SK-N-SH treated with all-trans-retinoic acid at 6 μM for 48 hours (cell line): ENCODE measurements at regions not wholly inside any gene's neighbourhood (a gene's known extent, or its start where the extent isn't known, plus 50 kb on each side); places are given as distances from the start of the nearest gene placed in this dataset.

Experiments used
- ATAC-seq: fragments of 200-7000 bp; cut with Tn5 transposase; 3 replicates; pipeline ENCODE4 v1.9.1; 2020; ENCODE audit warnings: mild to moderate bottlenecking, moderate library complexity
- ARNTL ChIP-seq: fragments of 450-650 bp; formaldehyde crosslinking; IDR thresholded peaks from 2 replicates; pipeline ENCODE4 v1.5.0; 2020; ENCODE audit warnings: low read depth, mild to moderate bottlenecking, moderate library complexity, borderline replicate concordance
- BACH2 ChIP-seq: fragments of 250-450 bp; sonication (Bioruptor Pico); IDR thresholded peaks from 2 replicates; pipeline ENCODE4 v1.9.0; 2021; ENCODE audit warnings: mild to moderate bottlenecking, borderline replicate concordance
- GLIS3 ChIP-seq: fragments of 250-450 bp; sonication (Bioruptor Pico); IDR thresholded peaks from 2 replicates; pipeline ENCODE4 v1.5.0; 2020; ENCODE audit warnings: mild to moderate bottlenecking, moderate library complexity
- OSR1 ChIP-seq: fragments of 250-450 bp; sonication (Bioruptor Pico); IDR thresholded peaks from 2 replicates; pipeline ENCODE4 v1.8.0; 2022; ENCODE audit warnings: moderate library complexity, mild to moderate bottlenecking, inconsistent platforms
- RARB ChIP-seq: fragments of 250-450 bp; sonication (Bioruptor Pico); IDR thresholded peaks from 2 replicates; pipeline ENCODE4 v1.8.0; 2021; ENCODE audit warnings: mild to moderate bottlenecking, moderate library complexity
- SNAI2 ChIP-seq: fragments of 250-450 bp; sonication (Bioruptor Pico); IDR thresholded peaks from 2 replicates; pipeline ENCODE4 v1.5.0; 2020; ENCODE audit warnings: mild to moderate bottlenecking, moderate library complexity
- TCF4 ChIP-seq: fragments of 250-450 bp; sonication (Bioruptor Pico); IDR thresholded peaks from 2 replicates; pipeline ENCODE4 v1.8.0; 2021; ENCODE audit warnings: mild to moderate bottlenecking, moderate library complexity, borderline replicate concordance
- TOX ChIP-seq: fragments of 250-450 bp; sonication (Bioruptor Pico); IDR thresholded peaks from 2 replicates; pipeline ENCODE4 v1.8.0; 2021; ENCODE audit warnings: mild to moderate bottlenecking, moderate library complexity, borderline replicate concordance
- ZC3H10 ChIP-seq: fragments of 250-450 bp; sonication (Bioruptor Pico); IDR thresholded peaks from 2 replicates; pipeline ENCODE4 v1.5.1; 2021; ENCODE audit warnings: mild to moderate bottlenecking, moderate library complexity
- ZFP3 ChIP-seq: fragments of 250-450 bp; sonication (Bioruptor Pico); IDR thresholded peaks from 2 replicates; pipeline ENCODE4 v1.5.0; 2020; ENCODE audit warnings: mild to moderate bottlenecking, moderate library complexity
- ZNF70 ChIP-seq: fragments of 450-650 bp; formaldehyde crosslinking; IDR thresholded peaks from 2 replicates; pipeline ENCODE4 v1.5.0; 2020; ENCODE audit warnings: mild to moderate bottlenecking, moderate library complexity
- ZNF8 ChIP-seq: fragments of 450-650 bp; formaldehyde crosslinking; IDR thresholded peaks from 2 replicates; pipeline ENCODE4 v1.5.0; 2020; ENCODE audit warnings: mild to moderate bottlenecking, moderate library complexity
- TF ChIP-seq, protein P1 (sequence below): fragments of 250-450 bp; sonication (Bioruptor Pico); IDR thresholded peaks from 2 replicates; pipeline ENCODE4 v1.8.0; 2020; ENCODE audit warnings: mild to moderate bottlenecking, moderate library complexity, borderline replicate concordance
- TF ChIP-seq, protein P2 (sequence below): fragments of 250-450 bp; sonication (Bioruptor Pico); IDR thresholded peaks from 2 replicates; pipeline ENCODE4 v1.5.1; 2021; ENCODE audit warnings: mild to moderate bottlenecking, moderate library complexity
- TF ChIP-seq, protein P3 (sequence below): fragments of 250-450 bp; sonication (Bioruptor Pico); IDR thresholded peaks from 2 replicates; pipeline ENCODE4 v1.5.0; 2020; ENCODE audit warnings: mild to moderate bottlenecking, moderate library complexity

DNA sequence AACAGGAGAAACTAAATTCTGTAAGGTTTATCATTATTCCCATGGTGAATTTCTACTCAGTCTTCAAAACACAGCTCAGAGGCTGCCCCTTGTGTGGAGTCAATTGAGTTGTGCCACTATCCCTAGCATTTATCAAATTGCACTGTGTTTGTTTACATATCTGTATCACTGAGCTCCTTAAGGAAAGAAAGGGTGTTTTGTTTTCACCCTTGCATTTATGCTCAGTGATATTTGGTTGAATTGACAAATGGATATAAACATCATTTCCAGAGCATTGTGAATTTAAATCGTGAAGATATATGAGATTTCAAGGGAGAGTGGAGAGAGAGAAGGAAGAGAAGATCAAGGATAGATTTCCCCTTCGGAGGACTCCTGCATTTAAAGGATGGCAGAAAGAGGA is 55.1 kb upstream of the TNFRSF19 start:
- no peak for TF ChIP-seq TOX (CRISPR knock-in tag)
- ATAC-seq = no peak

DNA sequence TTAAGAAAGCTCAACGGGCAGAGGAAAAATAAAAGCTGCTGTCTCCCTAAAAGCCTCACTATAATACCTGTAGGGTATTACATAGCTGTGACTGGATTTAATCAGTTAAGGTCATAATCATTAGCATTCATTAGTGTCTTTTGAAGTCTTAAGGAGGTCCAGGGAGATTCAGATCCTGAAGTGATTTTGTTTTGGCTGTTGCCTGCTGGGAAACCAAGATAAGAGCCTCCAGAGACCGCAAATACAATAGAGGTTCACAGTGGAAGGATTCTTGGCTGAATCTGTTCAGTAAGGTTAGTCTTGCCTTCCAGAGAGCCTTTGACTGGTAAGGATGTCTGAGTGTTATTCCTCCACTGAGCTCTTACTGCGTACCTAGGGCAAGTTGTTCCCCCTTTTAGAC is 54.0 kb upstream of the TNFRSF19 start:
- TF ChIP-seq SNAI2 (CRISPR knock-in tag) (no peak), ZNF8 (no peak), GLIS3 (CRISPR knock-in tag) (no peak), RARB (CRISPR knock-in tag) (no peak), ARNTL (CRISPR knock-in tag) (no peak), TCF4 (CRISPR knock-in tag) (no peak), BACH2 (no peak), ZFP3 (CRISPR knock-in tag) (no peak), ZC3H10 (no peak), ZNF70 (no peak)
- TF ChIP-seq, protein P1, sequence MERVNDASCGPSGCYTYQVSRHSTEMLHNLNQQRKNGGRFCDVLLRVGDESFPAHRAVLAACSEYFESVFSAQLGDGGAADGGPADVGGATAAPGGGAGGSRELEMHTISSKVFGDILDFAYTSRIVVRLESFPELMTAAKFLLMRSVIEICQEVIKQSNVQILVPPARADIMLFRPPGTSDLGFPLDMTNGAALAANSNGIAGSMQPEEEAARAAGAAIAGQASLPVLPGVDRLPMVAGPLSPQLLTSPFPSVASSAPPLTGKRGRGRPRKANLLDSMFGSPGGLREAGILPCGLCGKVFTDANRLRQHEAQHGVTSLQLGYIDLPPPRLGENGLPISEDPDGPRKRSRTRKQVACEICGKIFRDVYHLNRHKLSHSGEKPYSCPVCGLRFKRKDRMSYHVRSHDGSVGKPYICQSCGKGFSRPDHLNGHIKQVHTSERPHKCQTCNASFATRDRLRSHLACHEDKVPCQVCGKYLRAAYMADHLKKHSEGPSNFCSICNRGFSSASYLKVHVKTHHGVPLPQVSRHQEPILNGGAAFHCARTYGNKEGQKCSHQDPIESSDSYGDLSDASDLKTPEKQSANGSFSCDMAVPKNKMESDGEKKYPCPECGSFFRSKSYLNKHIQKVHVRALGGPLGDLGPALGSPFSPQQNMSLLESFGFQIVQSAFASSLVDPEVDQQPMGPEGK (CRISPR knock-in tag) = no peak
- TF ChIP-seq, protein P2, sequence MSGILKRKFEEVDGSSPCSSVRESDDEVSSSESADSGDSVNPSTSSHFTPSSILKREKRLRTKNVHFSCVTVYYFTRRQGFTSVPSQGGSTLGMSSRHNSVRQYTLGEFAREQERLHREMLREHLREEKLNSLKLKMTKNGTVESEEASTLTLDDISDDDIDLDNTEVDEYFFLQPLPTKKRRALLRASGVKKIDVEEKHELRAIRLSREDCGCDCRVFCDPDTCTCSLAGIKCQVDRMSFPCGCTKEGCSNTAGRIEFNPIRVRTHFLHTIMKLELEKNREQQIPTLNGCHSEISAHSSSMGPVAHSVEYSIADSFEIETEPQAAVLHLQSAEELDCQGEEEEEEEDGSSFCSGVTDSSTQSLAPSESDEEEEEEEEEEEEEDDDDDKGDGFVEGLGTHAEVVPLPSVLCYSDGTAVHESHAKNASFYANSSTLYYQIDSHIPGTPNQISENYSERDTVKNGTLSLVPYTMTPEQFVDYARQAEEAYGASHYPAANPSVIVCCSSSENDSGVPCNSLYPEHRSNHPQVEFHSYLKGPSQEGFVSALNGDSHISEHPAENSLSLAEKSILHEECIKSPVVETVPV (CRISPR knock-in tag) = no peak
- TF ChIP-seq, protein P3, sequence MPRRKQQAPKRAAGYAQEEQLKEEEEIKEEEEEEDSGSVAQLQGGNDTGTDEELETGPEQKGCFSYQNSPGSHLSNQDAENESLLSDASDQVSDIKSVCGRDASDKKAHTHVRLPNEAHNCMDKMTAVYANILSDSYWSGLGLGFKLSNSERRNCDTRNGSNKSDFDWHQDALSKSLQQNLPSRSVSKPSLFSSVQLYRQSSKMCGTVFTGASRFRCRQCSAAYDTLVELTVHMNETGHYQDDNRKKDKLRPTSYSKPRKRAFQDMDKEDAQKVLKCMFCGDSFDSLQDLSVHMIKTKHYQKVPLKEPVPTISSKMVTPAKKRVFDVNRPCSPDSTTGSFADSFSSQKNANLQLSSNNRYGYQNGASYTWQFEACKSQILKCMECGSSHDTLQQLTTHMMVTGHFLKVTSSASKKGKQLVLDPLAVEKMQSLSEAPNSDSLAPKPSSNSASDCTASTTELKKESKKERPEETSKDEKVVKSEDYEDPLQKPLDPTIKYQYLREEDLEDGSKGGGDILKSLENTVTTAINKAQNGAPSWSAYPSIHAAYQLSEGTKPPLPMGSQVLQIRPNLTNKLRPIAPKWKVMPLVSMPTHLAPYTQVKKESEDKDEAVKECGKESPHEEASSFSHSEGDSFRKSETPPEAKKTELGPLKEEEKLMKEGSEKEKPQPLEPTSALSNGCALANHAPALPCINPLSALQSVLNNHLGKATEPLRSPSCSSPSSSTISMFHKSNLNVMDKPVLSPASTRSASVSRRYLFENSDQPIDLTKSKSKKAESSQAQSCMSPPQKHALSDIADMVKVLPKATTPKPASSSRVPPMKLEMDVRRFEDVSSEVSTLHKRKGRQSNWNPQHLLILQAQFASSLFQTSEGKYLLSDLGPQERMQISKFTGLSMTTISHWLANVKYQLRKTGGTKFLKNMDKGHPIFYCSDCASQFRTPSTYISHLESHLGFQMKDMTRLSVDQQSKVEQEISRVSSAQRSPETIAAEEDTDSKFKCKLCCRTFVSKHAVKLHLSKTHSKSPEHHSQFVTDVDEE = no peak
- no peak for ATAC-seq

DNA sequence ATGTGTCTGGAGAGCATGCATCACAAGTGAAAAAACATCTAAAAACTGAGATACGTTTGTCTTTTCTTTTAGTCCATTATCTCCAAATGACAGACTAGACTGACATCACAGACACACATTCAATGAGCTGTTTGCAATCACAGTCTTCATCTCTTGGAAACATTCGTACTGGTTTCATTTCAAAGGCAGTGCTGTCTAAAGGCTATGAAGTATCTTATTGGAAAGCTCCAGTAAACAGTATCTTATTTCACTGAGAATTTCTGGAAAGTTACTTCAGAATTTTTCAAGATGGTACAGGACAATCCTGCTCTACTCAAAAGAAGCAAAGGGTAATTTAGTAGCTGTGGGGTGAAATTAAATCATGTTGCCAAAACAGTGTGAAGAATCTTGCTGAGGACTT is 53.5 kb upstream of the TNFRSF19 start:
- TF ChIP-seq, protein P3 = no peak
- no peak for TF ChIP-seq OSR1 (CRISPR knock-in tag)
- no peak for TF ChIP-seq TCF4 (CRISPR knock-in tag)
- TF ChIP-seq TOX (CRISPR knock-in tag) = no peak
- no peak for ATAC-seq

DNA sequence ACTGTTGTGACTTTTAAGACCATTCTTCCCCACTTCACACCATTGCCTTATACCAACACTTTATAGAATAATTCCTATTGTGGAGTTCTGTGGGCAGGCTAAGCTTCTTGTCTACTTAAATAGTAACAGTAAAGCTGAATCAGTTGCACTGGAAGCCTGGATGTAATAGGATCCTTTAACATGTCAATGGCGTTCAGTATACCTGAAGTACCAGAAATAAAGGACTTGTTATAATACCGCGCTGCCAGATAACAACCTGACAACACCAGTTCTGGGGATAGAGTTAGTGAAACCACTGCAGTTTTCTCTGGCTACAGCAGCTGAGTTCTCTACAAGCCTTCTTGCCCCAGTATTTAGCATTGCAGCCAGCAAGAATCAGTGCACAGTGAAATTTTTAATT is 52.0 kb upstream of the TNFRSF19 start:
- no peak for ATAC-seq
- no peak for TF ChIP-seq ARNTL (CRISPR knock-in tag)
